Stomach (tissue), 4 donors: ENCODE measurements at regions not wholly inside any gene's neighbourhood (a gene's known extent, or its start where the extent isn't known, plus 50 kb on each side); places are given as distances from the start of the nearest gene placed in this dataset.

Experiments
- EP300 ChIP-seq: sonication (generic); formaldehyde crosslinking; IDR thresholded peaks from one replicate; pipeline ENCODE4 v1.6.1; 2017; ENCODE audit warnings: antibody characterized with exemption
- TF ChIP-seq, protein P1 (sequence below), 7 experiments: fragments of 450-650 bp in 4 of 7; fragments of 200-600 bp in 3 of 7; sonication (generic) in 3 of 7; IDR thresholded peaks; one replicate each; pipeline ENCODE4 v1.5.1; 2016 to 2019; ENCODE audit warnings: antibody characterized with exemption in 7 of 7, control low read depth in 2 of 7, mild to moderate bottlenecking in 1 of 7

DNA sequence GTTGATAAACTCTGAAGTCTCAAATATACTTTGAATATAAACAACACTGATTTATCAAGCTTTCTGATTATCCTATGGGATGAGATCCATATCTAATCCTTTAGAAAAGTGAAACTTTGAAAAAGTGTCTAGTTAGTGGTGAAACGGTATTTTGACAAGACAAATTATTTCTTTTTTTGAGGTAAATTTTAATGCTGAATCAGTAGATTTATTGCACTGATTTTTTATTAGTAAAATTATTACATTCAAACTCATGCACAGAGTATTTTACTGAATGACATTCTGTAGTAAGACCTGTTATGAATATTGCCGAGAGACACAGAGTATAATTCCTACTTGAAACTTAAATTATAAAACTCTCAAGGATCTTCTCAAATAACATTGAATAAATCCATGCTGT is 679.1 kb upstream of the SPRY2 start:
- TF ChIP-seq, protein P1, sequence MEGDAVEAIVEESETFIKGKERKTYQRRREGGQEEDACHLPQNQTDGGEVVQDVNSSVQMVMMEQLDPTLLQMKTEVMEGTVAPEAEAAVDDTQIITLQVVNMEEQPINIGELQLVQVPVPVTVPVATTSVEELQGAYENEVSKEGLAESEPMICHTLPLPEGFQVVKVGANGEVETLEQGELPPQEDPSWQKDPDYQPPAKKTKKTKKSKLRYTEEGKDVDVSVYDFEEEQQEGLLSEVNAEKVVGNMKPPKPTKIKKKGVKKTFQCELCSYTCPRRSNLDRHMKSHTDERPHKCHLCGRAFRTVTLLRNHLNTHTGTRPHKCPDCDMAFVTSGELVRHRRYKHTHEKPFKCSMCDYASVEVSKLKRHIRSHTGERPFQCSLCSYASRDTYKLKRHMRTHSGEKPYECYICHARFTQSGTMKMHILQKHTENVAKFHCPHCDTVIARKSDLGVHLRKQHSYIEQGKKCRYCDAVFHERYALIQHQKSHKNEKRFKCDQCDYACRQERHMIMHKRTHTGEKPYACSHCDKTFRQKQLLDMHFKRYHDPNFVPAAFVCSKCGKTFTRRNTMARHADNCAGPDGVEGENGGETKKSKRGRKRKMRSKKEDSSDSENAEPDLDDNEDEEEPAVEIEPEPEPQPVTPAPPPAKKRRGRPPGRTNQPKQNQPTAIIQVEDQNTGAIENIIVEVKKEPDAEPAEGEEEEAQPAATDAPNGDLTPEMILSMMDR (IDR thresholded peaks at IDR 0.05) = no peak
- no peak for TF ChIP-seq EP300
